WI38 (cell line): ENCODE measurements at regions not wholly inside any gene's neighbourhood (a gene's known extent, or its start where the extent isn't known, plus 50 kb on each side); places are given as distances from the start of the nearest gene placed in this dataset.
"Not testable (repeated sequence)": the region's sequence is repeated elsewhere in the genome, so short reads cannot be mapped to it uniquely, and the experiment has no call there.

Experiments used
- H3K4me3 ChIP-seq: 2 replicates; pipeline ENCODE4 v1.5.1; 2011; ENCODE audit warnings: low read depth, mild to moderate bottlenecking, control low read depth, low read length
- CTCF ChIP-seq: IDR thresholded peaks from 2 replicates; pipeline ENCODE4 v1.5.1; 2012; ENCODE audit warnings: low read depth, mild to moderate bottlenecking, control low read depth, low read length

- no peak overlapping the region for H3K4me3 ChIP-seq
- TF ChIP-seq CTCF, result no peak
Measured at GRCh38 chr3:34464646-34465045, 666.2 kb downstream of the PDCD6IP start.

- H3K4me3 ChIP-seq, result no peak overlapping the region
- TF ChIP-seq CTCF, result no peak
Measured at GRCh38 chr3:34475851-34476250, 677.4 kb downstream of the PDCD6IP start.

GRCh38 chr3:34483311-34483887 is 685.0 kb downstream of the PDCD6IP start:
- H3K4me3 ChIP-seq, result no peak overlapping the region
- TF ChIP-seq CTCF, result no peak

GRCh38 chr3:34504366-34504765 is 705.9 kb downstream of the PDCD6IP start:
- H3K4me3 ChIP-seq, result no peak overlapping the region
- TF ChIP-seq CTCF, result no peak

GRCh38 chr3:34504775-34505174 is 706.3 kb downstream of the PDCD6IP start:
- H3K4me3 ChIP-seq, result no peak overlapping the region
- TF ChIP-seq CTCF, result no peak

GRCh38 chr3:34508732-34509131 is 710.3 kb downstream of the PDCD6IP start:
- TF ChIP-seq CTCF, result no peak
- no peak overlapping the region for H3K4me3 ChIP-seq

GRCh38 chr3:34511891-34512290 is 713.5 kb downstream of the PDCD6IP start:
- no peak overlapping the region for H3K4me3 ChIP-seq
- TF ChIP-seq CTCF, result no peak

GRCh38 chr3:34519008-34519407 is 720.6 kb downstream of the PDCD6IP start:
- H3K4me3 ChIP-seq, result not testable (repeated sequence)
